Vagina (tissue), 2 donors: ENCODE measurements at regions not wholly inside any gene's neighbourhood (a gene's known extent, or its start where the extent isn't known, plus 50 kb on each side); places are given as distances from the start of the nearest gene placed in this dataset.
"Not testable (repeated sequence)": the region's sequence is repeated elsewhere in the genome, so short reads cannot be mapped to it uniquely, and the experiment has no call there.

ENCODE experiments used
- DNase-seq, 2 donors: peaks; one replicate each; pipeline ENCODE4 v3.0.0-alpha.2; 2017; ENCODE audit errors: extremely low spot score in 2 of 2
- H3K27ac ChIP-seq: fragments of 200-600 bp; sonication (generic); one replicate; pipeline ENCODE4 v1.5.1; 2019
- H3K27me3 ChIP-seq: fragments of 200-600 bp; sonication (generic); one replicate; pipeline ENCODE4 v1.5.1; 2019
- H3K36me3 ChIP-seq, 2 donors: fragments of 200-600 bp; sonication (generic); one replicate each; pipeline ENCODE4 v1.5.1; 2017 to 2019
- H3K4me1 ChIP-seq: fragments of 200-600 bp; sonication (generic); one replicate; pipeline ENCODE4 v1.5.1; 2019
- H3K4me3 ChIP-seq, 2 donors: fragments of 200-600 bp; sonication (generic); 1 replicate in 1 of 2; 2 replicates in 1 of 2; pipeline ENCODE4 v1.5.1; 2016 to 2019
- H3K9me3 ChIP-seq: fragments of 200-600 bp; sonication (generic); one replicate; pipeline ENCODE4 v1.5.1; 2019
- CTCF ChIP-seq, 3 experiments: fragments of 450-650 bp in 2 of 3; fragments of 200-600 bp in 1 of 3; sonication (generic) in 1 of 3; IDR thresholded peaks; one replicate each; pipeline ENCODE4 v1.5.1; 2017 to 2019; ENCODE audit warnings: antibody characterized with exemption in 3 of 3, mild to moderate bottlenecking in 2 of 3, moderate library complexity in 2 of 3
- POLR2A ChIP-seq, 2 donors: fragments of 450-650 bp; IDR thresholded peaks; one replicate each; pipeline ENCODE4 v1.6.1; 2017; ENCODE audit warnings: antibody characterized with exemption in 2 of 2, mild to moderate bottlenecking in 2 of 2, moderate library complexity in 2 of 2
- POLR2AphosphoS5 ChIP-seq, 2 donors: sonication (generic); formaldehyde crosslinking; IDR thresholded peaks; one replicate each; pipeline ENCODE4 v1.9.0; 2017; ENCODE audit warnings: antibody characterized with exemption in 2 of 2, mild to moderate bottlenecking in 2 of 2, low read depth in 1 of 2; ENCODE audit not compliant: insufficient read depth in 1 of 2
- intact Hi-C: fragments of 100-400 bp; cut with DNase I; formaldehyde crosslinking; loops from one replicate; pipeline ENCODE4 v1.15.1; 2023

DNA sequence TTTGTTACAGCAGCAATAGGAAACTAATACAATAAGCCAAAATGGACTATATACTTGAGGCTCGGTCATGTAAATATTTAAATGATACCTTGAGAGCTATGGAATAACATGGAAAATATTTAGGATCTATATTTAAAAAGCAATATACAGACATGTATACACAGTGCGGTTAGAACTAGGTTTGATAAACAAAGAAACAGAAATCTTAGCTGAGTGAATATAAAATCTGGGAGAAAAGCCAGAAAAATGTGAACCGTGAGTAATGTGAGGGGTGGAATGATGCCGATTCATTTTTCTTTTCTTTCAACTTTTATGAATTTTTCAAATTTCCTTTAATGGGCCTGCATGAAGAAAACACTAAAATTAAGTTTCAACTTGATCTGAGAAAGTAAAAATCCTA, 104.1 kb downstream of the ATXN3L start:
- intact Hi-C loops, result no loop called here
- H3K4me3 ChIP-seq, result no peak overlapping the region
- DNase-seq, result no peak
- H3K9me3 ChIP-seq, result no peaks in the 10 kb centered on the region
- H3K4me1 ChIP-seq, result peaks cover 13% of the 10 kb centered on the region
- no peaks in the 10 kb centered on the region for H3K27me3 ChIP-seq
- no peak for TF ChIP-seq POLR2A (IDR thresholded peaks at IDR 0.05)
- no peak for TF ChIP-seq CTCF (IDR thresholded peaks at IDR 0.05)
- no peak for TF ChIP-seq POLR2AphosphoS5 (IDR thresholded peaks at IDR 0.05; ENCODE audit: insufficient read depth in 1 of 2, low read depth in 1 of 2)
- H3K27ac ChIP-seq, result no peak overlapping the region
- H3K36me3 ChIP-seq, result no peaks in the 10 kb centered on the region

DNA sequence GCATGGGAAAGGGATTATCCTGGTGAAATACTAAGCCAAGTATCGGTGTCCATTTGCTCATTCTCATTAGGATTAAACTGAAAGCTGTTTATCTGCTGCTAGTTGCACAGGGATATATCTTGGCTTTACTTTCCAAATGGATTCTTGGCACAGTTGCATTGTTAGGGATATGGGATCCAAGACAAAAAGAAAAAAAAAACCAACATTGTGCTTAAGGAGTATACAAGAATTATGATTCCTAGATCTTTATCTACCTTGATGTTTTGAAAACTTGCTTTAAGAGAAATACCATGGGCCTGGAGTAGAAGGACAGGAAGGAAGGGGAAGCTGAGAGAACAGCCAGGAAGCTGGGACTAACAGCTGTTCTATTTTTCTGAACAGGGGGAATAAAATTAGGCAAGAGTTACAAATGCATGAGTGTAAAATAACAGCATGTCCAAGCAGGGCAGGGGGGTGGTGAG, 107.6 kb downstream of the ATXN3L start:
- TF ChIP-seq POLR2A (IDR thresholded peaks at IDR 0.05), result no peak
- peak in 1 of 2 donors; percentile 37 for TF ChIP-seq POLR2AphosphoS5 (IDR thresholded peaks at IDR 0.05; ENCODE audit: insufficient read depth in 1 of 2, low read depth in 1 of 2)
- TF ChIP-seq CTCF (IDR thresholded peaks at IDR 0.05), result no peak
- intact Hi-C loops, result no loop called here
- Histone ChIP-seq H3K9me3 (no peaks in the 10 kb centered on the region), H3K4me3 (no peak overlapping the region), H3K36me3 (no peaks in the 10 kb centered on the region), H3K27me3 (no peaks in the 10 kb centered on the region), H3K4me1 (peaks cover 13% of the 10 kb centered on the region), H3K27ac (peak overlapping the region; percentile 27)
- no peak for DNase-seq

DNA sequence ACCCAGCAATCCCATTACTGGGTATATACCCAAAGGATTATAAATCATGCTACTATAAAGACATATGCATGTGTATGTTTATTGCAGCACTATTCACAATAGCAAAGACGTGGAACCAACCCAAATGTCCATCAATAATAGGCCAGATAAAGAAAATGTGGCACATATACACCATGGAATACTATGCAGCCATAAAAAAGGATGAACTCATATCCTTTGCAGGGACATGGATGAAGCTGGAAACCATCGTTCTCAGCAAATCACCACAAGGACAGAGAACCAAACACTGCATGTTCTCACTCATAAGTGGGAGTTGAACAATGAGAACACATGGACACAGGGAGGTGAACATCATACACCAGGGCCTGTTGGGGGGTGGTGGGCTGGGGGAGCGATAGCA, 109.7 kb downstream of the ATXN3L start:
- H3K27me3 ChIP-seq, DNase-seq, H3K27ac ChIP-seq, H3K9me3 ChIP-seq, intact Hi-C loops, H3K4me3 ChIP-seq, H3K36me3 ChIP-seq: not testable (repeated sequence)
- peaks cover 13% of the 10 kb centered on the region for H3K4me1 ChIP-seq

GRCh38 chrX:13209704-13210103, 110.1 kb downstream of the ATXN3L start:
- H3K4me1 ChIP-seq, result peaks cover 13% of the 10 kb centered on the region
- H3K4me3 ChIP-seq, H3K9me3 ChIP-seq, intact Hi-C loops, H3K36me3 ChIP-seq, H3K27me3 ChIP-seq, H3K27ac ChIP-seq, DNase-seq: not testable (repeated sequence)

DNA sequence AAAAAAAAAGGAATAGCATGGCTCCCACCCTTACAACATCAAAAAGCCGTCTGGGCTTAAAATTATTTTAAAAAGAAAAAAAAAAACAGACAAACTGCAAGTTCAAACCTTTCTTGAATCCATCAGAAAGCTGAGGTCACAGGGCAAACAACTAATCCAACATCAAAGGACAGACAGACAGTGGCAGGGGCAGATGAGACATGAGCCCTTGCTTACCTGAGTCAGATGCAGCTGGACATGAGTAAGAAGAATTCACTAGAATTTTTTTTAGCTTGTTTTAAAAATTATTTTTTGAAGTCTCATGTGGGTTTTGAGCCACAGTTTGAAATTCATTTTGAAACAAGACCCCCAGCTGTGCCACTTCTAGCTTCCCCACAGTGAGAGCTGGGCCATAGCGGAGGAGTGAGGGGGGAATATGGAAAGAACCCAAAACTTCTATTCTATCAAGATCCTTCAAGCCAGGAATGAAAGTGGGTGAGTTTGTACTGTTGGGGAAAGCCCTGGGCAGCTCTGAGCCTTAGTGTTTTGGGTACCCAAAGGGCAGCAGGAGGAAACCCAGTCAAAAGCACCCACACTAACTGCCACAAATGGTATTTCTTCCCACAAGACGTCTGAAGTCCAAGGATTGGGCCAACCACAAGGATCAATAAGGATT, 111.4 kb downstream of the ATXN3L start:
- intact Hi-C loops, result no loop called here
- H3K27me3 ChIP-seq, result no peaks in the 10 kb centered on the region
- peaks cover 13% of the 10 kb centered on the region for H3K4me1 ChIP-seq
- no peak overlapping the region for H3K27ac ChIP-seq
- H3K4me3 ChIP-seq, result no peak overlapping the region
- no peak for DNase-seq
- H3K36me3 ChIP-seq, result no peaks in the 10 kb centered on the region
- H3K9me3 ChIP-seq, result no peaks in the 10 kb centered on the region
- TF ChIP-seq POLR2AphosphoS5 (IDR thresholded peaks at IDR 0.05; ENCODE audit: insufficient read depth in 1 of 2, low read depth in 1 of 2), result no peak
- no peak for TF ChIP-seq CTCF (IDR thresholded peaks at IDR 0.05)
- TF ChIP-seq POLR2A (IDR thresholded peaks at IDR 0.05), result no peak

DNA sequence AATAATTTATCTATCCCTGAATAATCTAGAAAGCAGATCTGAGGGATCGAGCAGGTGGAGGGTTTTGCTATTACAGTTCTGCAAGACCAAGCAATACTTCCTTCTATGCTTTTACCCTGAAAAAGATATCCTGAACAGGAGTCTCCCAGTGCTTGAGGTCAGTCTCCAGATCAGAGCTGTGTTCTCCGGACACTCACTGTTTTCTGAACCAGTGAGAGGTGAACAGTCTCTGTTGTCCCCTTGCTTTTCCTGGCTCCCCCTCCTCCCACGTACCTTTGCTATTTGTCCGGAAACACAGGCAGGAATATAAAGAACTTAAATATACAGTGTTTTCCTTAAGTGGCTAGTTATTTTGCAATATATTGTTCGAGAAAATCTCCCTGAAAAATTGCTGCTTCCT, 116.6 kb downstream of the ATXN3L start:
- Histone ChIP-seq H3K9me3 (no peaks in the 10 kb centered on the region), H3K4me1 (no peaks in the 10 kb centered on the region), H3K27ac (no peak overlapping the region), H3K27me3 (no peaks in the 10 kb centered on the region), H3K36me3 (no peaks in the 10 kb centered on the region), H3K4me3 (no peak overlapping the region)
- no peak for TF ChIP-seq POLR2AphosphoS5 (IDR thresholded peaks at IDR 0.05; ENCODE audit: insufficient read depth in 1 of 2, low read depth in 1 of 2)
- no peak for TF ChIP-seq CTCF (IDR thresholded peaks at IDR 0.05)
- TF ChIP-seq POLR2A (IDR thresholded peaks at IDR 0.05), result no peak
- no peak for DNase-seq
- intact Hi-C loops, result no loop called here
